Erythroblast (primary cell): ENCODE measurements at regions not wholly inside any gene's neighbourhood (a gene's known extent, or its start where the extent isn't known, plus 50 kb on each side); places are given as distances from the start of the nearest gene placed in this dataset.

Source experiments
- GATA1 ChIP-seq: IDR thresholded peaks from 2 replicates; pipeline ENCODE4 v1.6.1; 2011; ENCODE audit warnings: low read depth, mild to moderate bottlenecking, control low read depth, low read length, moderate library complexity
- POLR2A ChIP-seq: IDR thresholded peaks from 2 replicates; pipeline ENCODE4 v1.6.1; 2011; ENCODE audit warnings: mild to moderate bottlenecking, low read length

- TF ChIP-seq POLR2A, result no peak
- no peak for TF ChIP-seq GATA1
Observed at GRCh38 chr1:98405581-98406074, 255.9 kb upstream of the SNX7 start.
